UCSD-AML1 (cell line): ENCODE measurements at regions not wholly inside any gene's neighbourhood (a gene's known extent, or its start where the extent isn't known, plus 50 kb on each side); places are given as distances from the start of the nearest gene placed in this dataset.
"Not testable (repeated sequence)": the region's sequence is repeated elsewhere in the genome, so short reads cannot be mapped to it uniquely, and the experiment has no call there.

ENCODE experiments used
- DNase-seq: peaks from one replicate; lab custom pipeline; 2025; ENCODE audit not compliant: unreplicated experiment; lab: John Stamatoyannopoulos, UW

DNA sequence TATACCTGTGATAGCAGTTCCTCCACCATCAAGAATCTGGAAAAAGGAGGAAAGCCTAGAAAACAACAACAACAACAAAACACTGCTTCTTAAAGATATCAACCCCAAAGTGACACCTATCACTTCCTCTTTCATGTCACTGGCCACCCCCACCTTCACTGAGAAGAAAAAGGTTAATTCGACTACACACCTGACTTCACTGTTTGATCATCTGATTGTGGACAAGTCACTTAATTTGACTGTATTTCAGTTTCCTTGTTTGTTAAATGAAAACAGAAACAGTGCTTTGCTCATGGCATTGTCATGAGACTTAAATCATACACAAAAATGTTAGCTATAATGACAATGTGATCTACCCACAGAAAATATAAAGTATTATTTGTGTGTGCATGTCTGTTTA is 280.6 kb upstream of the SULF2 start:
- no peak for DNase-seq

- no peak for DNase-seq
These were observed 279.6 kb upstream of the SULF2 start for GRCh38 chr20:48064929-48065328.

DNA sequence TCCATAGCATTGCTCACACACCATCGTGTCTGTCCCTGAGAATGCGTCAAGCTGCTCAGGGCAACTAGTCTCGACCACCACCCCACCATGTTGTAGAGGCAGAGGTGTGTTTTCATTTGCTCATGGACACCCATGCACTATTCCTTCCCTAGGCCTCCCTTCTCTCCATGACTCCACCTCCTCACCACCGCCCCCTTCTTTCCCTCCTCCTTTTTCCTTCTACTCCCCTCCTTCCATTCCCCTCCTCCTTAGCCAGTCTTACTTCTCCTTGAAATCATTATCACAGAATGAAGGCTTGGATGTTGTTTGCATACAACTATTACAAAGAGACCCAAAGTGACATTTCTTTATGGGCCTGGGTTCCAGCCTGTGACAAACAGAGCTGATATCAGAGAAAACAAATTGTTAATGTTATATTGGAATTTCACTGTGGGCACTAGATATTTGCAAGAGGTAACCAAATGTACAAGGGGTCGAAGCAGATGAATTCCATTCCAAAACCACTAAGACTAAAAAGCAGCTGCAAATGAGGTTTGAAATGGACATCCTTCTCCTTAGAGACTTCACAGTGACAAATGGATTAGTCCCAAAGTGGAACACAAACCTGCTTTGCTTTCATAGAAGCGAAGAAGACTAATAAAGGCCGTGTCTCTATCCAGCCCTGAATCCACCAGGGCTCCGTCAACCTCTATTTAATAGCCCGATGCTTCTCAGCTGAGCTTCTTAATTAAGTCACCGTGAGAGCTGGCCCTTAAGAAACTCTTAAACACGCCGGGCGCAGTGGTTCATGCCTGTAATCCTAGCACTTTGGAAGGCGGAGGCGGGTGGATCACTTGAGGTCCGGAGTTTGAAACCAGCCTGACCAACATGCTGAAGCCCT is 275.8 kb upstream of the SULF2 start:
- no peak for DNase-seq

DNA sequence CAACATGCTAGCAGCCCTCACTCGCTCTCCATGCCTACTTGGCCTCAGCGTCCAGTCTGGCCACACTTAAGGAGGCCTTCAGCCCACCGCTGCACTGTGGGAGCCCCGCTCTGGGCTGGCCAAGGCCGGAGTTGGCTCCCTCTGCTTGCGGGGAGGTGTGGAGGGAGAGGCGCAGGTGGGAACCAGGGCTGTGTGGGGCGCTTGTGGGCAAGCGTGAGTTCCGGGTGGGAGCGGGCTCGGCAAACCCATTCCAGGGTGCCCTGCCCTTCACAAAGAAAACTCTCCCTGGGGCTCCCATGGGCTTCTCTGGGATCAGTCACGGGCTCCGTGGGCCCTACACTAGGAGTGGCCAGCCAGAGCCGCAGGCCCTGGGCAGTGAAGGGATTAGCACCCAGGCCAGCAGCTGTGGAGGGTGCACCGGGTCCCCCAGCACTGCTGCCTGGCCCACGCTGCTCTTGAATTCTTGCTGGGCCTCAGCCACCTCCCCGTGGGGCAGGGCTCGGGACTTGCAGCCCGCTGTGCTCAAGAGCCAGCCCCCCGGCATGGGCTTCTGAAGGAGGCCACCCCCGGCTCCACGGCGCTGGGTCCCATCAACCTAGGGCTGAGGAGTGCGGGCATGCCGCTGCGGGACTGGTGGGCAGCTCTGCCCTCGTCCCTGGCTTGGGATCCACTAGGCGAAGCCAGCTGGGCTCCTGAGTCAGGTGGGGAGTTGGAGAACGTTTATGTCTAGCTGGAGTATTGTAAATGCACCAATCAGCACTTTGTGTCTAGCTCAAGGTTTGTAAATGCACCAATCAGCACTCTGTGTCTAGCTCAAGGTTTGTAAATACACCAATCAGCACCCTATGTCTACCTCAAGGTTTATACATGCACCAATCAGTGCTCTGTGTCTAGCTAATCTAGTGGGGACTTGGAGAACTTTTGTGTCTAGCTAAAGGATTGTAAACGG is 273.6 kb upstream of the SULF2 start:
- DNase-seq, result no peak

GRCh38 chr20:48057739-48058138 is 272.5 kb upstream of the SULF2 start:
- no peak for DNase-seq

GRCh38 chr20:48057251-48057650 is 272.0 kb upstream of the SULF2 start:
- no peak for DNase-seq

DNA sequence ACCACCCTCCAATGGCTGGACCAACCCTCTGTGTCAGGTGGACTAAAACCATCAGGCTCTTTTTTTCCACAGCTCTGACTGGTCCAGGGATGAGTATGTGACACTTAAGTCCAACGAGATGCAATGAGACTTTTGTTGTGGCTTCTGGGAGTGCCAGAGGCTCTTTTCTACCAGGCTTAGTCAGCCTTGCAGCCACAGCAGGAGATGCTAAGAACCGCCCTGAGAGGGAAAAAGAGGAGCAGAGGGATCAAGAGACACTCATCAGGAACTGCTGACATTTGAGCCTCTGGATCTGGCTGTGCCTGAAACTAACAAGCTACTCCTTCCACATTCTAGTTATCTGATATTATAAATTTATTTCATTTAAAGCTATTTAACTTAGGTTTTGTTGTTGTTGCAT is 270.9 kb upstream of the SULF2 start:
- DNase-seq, result no peak

GRCh38 chr20:48054051-48054450 is 268.8 kb upstream of the SULF2 start:
- no peak for DNase-seq

- DNase-seq, result no peak
These were observed 267.2 kb upstream of the SULF2 start for GRCh38 chr20:48052475-48052835.

GRCh38 chr20:48051794-48052474 is 266.7 kb upstream of the SULF2 start:
- no peak for DNase-seq

- no peak for DNase-seq
These were observed 264.4 kb upstream of the SULF2 start for GRCh38 chr20:48049641-48050040.

DNA sequence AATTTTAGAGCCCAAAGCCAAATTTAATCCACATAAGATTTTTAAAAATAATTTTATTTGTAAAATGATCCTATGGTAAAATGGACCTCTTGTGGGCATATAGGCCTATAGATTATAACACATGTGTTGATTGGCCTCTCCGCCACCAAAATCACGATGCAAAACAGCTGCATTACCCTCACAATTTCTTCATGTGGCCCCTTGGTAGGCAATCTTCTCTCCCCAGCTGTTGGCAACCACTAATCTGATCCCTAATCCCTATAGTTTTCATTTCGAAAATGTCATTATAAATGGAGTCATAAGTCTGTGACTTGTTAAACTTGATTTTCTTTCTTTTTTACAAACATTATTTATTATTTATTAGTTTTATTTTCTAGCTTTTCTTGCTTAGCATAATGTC is 263.9 kb upstream of the SULF2 start:
- DNase-seq, result no peak

- no peak for DNase-seq
These were observed 262.2 kb upstream of the SULF2 start for GRCh38 chr20:48047447-48047846.

GRCh38 chr20:48042628-48043027 is 257.3 kb upstream of the SULF2 start:
- DNase-seq, result no peak

GRCh38 chr20:48041078-48041780 is 255.9 kb upstream of the SULF2 start:
- DNase-seq, result no peak

- DNase-seq, result no peak
These were observed 255.2 kb upstream of the SULF2 start for GRCh38 chr20:48040491-48040890.

GRCh38 chr20:48040051-48040450 is 254.8 kb upstream of the SULF2 start:
- DNase-seq, result no peak

DNA sequence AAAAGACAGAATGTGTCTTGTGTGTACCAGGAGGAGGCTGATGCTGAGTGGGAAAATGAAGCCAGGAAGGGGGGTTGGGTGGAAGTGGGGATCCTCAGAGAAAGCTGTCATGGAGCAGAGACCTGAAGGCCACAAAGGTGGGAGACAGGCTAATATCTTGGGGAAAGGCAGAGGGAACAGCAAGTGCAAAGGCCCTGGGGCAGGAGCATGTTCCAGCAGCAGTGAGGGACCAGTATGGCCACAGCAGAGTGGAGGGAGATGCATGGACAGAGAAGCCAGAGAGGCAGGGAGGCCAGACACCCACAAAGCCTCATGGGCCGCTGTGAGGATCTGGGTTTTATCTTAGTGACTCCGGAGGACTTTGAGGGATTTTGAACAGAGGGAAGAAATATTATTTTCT is 254.2 kb upstream of the SULF2 start:
- no peak for DNase-seq

DNA sequence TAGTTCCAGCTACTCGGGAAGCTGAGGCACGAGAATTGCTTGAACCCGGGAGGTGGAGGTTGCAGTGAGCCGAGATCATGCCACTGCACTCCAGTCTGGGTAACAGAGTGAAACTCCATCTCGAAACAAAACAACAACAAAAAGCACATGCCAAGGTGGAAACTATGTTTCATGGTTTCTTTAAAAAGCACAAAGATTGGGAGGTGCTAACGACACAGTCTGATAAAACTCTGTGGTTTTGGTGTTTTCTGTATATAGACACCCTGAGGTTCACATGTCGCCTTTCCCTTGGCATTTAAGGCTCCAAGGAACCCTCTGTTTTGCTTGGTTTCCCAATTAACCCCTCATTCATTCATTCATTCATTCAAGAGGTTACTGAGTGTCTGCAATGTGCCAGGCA is 253.4 kb upstream of the SULF2 start:
- no peak for DNase-seq

DNA sequence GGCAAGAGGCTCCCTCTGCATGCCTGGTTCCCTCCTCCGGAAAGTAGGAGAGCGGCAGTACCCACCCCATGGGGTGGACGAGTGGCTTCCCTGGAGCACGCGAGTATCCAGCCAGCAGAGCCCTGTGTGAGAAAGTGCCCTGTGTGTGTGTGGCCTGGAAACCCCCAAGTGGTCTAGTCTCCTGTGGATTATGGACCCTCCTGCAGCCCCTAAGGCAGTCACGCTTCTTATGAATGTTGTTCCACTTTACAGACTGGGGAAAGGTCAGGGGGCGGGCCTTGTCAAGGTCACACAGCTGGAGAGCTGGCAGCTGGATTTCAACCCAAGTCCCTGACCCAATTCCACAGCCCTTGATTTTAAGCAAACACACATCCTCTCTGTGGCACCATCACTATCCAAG is 252.5 kb upstream of the SULF2 start:
- not testable (repeated sequence) for DNase-seq
